ENCODE measurements at regions not wholly inside any gene's neighbourhood (a gene's known extent, or its start where the extent isn't known, plus 50 kb on each side); places are given as distances from the start of the nearest gene placed in this dataset.
"Not testable (repeated sequence)": the region's sequence is repeated elsewhere in the genome, so short reads cannot be mapped to it uniquely, and the experiment has no call there.

DNA sequence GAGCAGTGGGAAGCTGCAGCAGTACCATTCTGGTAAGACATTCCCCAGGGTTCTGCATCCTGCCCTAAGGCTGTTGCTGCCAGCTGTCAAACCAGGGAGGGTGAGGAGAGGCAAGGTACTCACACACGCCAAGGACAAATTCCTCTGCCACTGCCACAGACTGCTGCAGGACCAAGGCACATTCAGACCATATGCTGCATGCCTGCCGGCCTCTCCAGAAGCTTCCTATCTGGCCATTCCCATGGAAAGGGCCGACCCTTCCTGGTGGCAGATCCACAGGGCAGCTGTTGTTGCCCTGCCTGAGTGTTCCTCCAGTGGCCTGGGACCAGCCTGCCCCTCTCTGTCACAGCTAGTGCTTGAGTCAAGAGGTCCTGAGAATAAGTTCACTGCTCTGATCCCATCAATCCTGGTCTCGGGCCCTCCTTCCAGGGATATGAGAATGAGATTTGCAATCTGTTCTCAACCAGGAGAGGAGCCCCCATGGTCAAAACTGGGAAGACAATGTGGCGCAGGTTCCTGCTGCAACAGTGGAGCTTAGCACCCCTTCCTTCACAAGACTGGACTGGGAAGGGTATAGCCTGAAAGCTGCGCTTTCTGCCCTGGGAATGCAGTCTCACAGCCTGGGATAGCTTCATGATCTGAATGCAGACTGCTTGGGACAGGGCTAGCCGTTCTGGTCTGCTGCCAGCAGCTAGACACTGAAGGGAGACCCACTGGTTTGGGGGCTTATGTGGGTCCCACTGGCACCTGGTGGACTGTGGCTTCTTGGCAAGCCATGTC lies 342.5 kb upstream of the NDST3 start:
- no peaks in the 10 kb centered on the region for H3K9me3 ChIP-seq (ENCODE audit: control insufficient read depth, low read length)
- 75% methylated on average over 7 of the region's 7 CpGs for WGBS
- ATAC-seq: no peak
- intact Hi-C loops (cut with DNase I): no loop called here
- no peaks in the 10 kb centered on the region for H3K4me1 ChIP-seq (ENCODE audit: control insufficient read depth, insufficient read depth, low read length)
- DNase-seq: peak in 2 of 3 donors; percentile 26 to 32
- H3K27me3 ChIP-seq (ENCODE audit: control insufficient read depth, insufficient read depth): no peaks in the 10 kb centered on the region
- no peak overlapping the region for H3K27ac ChIP-seq (ENCODE audit: low read length)
- no peak overlapping the region for H3K4me3 ChIP-seq (ENCODE audit: low read length)

GRCh38 chr4:117692538-117692937 lies 341.7 kb upstream of the NDST3 start:
- no peak for ATAC-seq
- WGBS: 57% methylated on average over 1 of the region's 1 CpG
- Histone ChIP-seq H3K9me3 (ENCODE audit: control insufficient read depth, low read length) (no peaks in the 10 kb centered on the region), H3K4me1 (ENCODE audit: control insufficient read depth, insufficient read depth, low read length) (no peaks in the 10 kb centered on the region), H3K27ac (ENCODE audit: low read length) (no peak overlapping the region), H3K4me3 (ENCODE audit: low read length) (no peak overlapping the region), H3K27me3 (ENCODE audit: control insufficient read depth, insufficient read depth) (no peaks in the 10 kb centered on the region)
- intact Hi-C loops (cut with DNase I): no loop called here
- DNase-seq: no peak

DNA sequence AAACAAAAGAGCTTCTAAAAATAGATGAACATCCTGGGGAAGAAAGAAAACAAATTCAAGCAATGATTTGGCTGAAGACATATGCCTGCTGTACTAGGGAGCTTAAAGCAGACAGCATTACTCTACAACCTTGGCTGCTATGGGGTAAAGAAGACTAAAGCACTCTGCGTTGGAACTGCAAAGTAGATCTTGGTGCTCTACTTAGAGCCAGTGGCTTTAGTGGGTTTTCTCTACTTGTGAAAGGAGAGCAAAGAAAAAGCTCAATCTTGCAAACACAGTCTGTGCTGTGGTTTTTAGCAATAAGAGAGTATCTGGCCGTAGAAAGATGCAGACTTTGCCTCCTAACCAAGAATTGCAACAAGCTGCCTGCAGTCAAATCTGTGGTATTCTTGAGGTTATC lies 334.7 kb upstream of the NDST3 start:
- intact Hi-C loops (cut with DNase I): no loop called here
- Histone ChIP-seq H3K4me1 (ENCODE audit: control insufficient read depth, insufficient read depth, low read length) (no peaks in the 10 kb centered on the region), H3K27ac (ENCODE audit: low read length) (no peak overlapping the region), H3K27me3 (ENCODE audit: control insufficient read depth, insufficient read depth) (no peaks in the 10 kb centered on the region), H3K9me3 (ENCODE audit: control insufficient read depth, low read length) (no peaks in the 10 kb centered on the region), H3K4me3 (ENCODE audit: low read length) (no peak overlapping the region)
- WGBS: 79% methylated on average over 2 of the region's 2 CpGs
- ATAC-seq: no peak
- DNase-seq: no peak

- DNase-seq (no peak), ATAC-seq (no peak)
- no peaks in the 10 kb centered on the region for H3K9me3 ChIP-seq (ENCODE audit: control insufficient read depth, low read length)
- H3K4me3 ChIP-seq (ENCODE audit: low read length): no peak overlapping the region
- no peaks in the 10 kb centered on the region for H3K4me1 ChIP-seq (ENCODE audit: control insufficient read depth, insufficient read depth, low read length)
- no peak overlapping the region for H3K27ac ChIP-seq (ENCODE audit: low read length)
- H3K27me3 ChIP-seq (ENCODE audit: control insufficient read depth, insufficient read depth): no peaks in the 10 kb centered on the region
- 77% methylated on average over 3 of the region's 3 CpGs for WGBS
- intact Hi-C loops (cut with DNase I): no loop called here
These were observed 334.0 kb upstream of the NDST3 start for GRCh38 chr4:117700111-117700892.

GRCh38 chr4:117702353-117702752 lies 331.9 kb upstream of the NDST3 start:
- WGBS: 67% methylated on average over 3 of the region's 3 CpGs
- H3K9me3 ChIP-seq (ENCODE audit: control insufficient read depth, low read length): no peaks in the 10 kb centered on the region
- DNase-seq: no peak
- ATAC-seq: no peak
- H3K27ac ChIP-seq (ENCODE audit: low read length): no peak overlapping the region
- intact Hi-C loops (cut with DNase I): no loop called here
- no peak overlapping the region for H3K4me3 ChIP-seq (ENCODE audit: low read length)
- no peaks in the 10 kb centered on the region for H3K27me3 ChIP-seq (ENCODE audit: control insufficient read depth, insufficient read depth)
- H3K4me1 ChIP-seq (ENCODE audit: control insufficient read depth, insufficient read depth, low read length): no peaks in the 10 kb centered on the region

GRCh38 chr4:117704721-117705120 lies 329.6 kb upstream of the NDST3 start:
- WGBS: 57% methylated on average over 2 of the region's 2 CpGs
- Histone ChIP-seq H3K9me3 (ENCODE audit: control insufficient read depth, low read length) (peaks cover 1% of the 10 kb centered on the region), H3K27me3 (ENCODE audit: control insufficient read depth, insufficient read depth) (no peaks in the 10 kb centered on the region), H3K4me3 (ENCODE audit: low read length) (no peak overlapping the region), H3K4me1 (ENCODE audit: control insufficient read depth, insufficient read depth, low read length) (no peaks in the 10 kb centered on the region), H3K27ac (ENCODE audit: low read length) (no peak overlapping the region)
- no peak for ATAC-seq
- intact Hi-C loops (cut with DNase I): no loop called here
- DNase-seq: no peak

GRCh38 chr4:117740736-117741135 lies 293.6 kb upstream of the NDST3 start:
- 32% methylated on average over 1 of the region's 1 CpG for WGBS
- DNase-seq: no peak
- intact Hi-C loops (cut with DNase I): no loop called here
- Histone ChIP-seq H3K4me1 (ENCODE audit: control insufficient read depth, insufficient read depth, low read length) (no peaks in the 10 kb centered on the region), H3K27ac (ENCODE audit: low read length) (no peak overlapping the region), H3K9me3 (ENCODE audit: control insufficient read depth, low read length) (no peaks in the 10 kb centered on the region), H3K4me3 (ENCODE audit: low read length) (no peak overlapping the region), H3K27me3 (ENCODE audit: control insufficient read depth, insufficient read depth) (no peaks in the 10 kb centered on the region)
- no peak for ATAC-seq

DNA sequence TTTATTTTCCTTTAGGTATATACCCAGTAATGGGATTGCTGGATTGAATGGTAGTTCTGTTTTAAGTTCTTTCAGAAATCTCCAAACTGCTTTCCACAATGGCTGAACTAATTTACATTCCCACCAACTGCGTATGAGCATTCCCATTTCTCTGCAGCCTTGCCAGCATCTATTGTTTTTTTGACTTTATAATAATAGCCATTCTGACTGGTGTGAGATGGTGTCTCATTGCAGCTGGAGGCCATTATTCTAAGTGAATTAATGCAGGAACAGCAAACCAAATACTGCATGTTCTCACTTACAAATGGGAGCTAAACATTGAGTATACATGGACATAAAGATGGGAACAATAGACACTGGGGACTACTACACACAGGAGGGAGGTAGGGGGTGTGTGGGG lies 288.9 kb upstream of the NDST3 start:
- H3K27me3 ChIP-seq (ENCODE audit: control insufficient read depth, insufficient read depth); intact Hi-C loops (cut with DNase I); H3K4me3 ChIP-seq (ENCODE audit: low read length); DNase-seq; ATAC-seq; H3K9me3 ChIP-seq (ENCODE audit: control insufficient read depth, low read length); H3K27ac ChIP-seq (ENCODE audit: low read length); H3K4me1 ChIP-seq (ENCODE audit: control insufficient read depth, insufficient read depth, low read length): not testable (repeated sequence)
- WGBS: 91% methylated on average over 1 of the region's 1 CpG

DNA sequence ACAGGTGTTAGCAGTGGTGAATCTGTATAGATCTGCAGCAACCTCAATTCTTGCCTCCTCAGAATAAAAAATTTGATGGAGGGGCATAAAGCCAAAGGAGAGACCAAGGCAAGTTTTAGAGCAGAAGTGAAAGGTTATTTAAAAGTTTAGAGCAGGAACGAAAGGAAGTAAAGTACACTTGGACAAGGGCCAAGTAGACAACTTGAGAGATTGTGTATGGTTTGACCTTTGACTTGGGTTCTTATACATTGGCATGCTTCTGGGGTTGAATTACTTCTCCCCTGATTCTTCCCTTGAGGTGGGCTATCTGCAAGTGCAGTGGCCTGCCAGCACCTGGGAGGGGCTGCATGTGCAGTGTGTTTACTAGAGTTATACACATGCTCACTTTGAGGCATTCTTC lies 278.8 kb upstream of the NDST3 start:
- no peak for ATAC-seq
- Histone ChIP-seq H3K27me3 (ENCODE audit: control insufficient read depth, insufficient read depth) (no peaks in the 10 kb centered on the region), H3K27ac (ENCODE audit: low read length) (no peak overlapping the region), H3K4me3 (ENCODE audit: low read length) (no peak overlapping the region), H3K9me3 (ENCODE audit: control insufficient read depth, low read length) (no peaks in the 10 kb centered on the region), H3K4me1 (ENCODE audit: control insufficient read depth, insufficient read depth, low read length) (no peaks in the 10 kb centered on the region)
- intact Hi-C loops (cut with DNase I): no loop called here
- DNase-seq: no peak
- 48% methylated on average over 1 of the region's 1 CpG for WGBS

DNA sequence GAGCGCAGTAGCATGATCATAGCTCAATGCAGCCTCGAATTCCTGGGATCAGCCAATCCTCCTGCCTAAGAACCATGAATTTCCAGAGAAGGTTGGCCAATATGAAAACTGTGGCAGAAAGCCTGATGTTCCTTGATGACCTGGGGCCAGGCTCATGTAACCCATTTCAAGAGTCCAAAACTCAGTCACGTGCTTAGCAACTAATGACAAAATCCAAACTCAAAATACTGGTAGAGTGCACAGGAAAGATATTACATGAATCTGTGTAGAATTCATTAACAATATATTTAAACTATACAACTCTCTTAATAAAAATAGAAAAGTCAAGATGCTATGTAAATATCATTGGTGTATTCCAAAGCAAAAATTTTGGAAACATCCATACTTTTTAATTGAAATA lies 265.7 kb upstream of the NDST3 start:
- DNase-seq: no peak
- H3K4me1 ChIP-seq (ENCODE audit: control insufficient read depth, insufficient read depth, low read length): no peaks in the 10 kb centered on the region
- H3K27me3 ChIP-seq (ENCODE audit: control insufficient read depth, insufficient read depth): no peaks in the 10 kb centered on the region
- WGBS: 84% methylated on average over 3 of the region's 3 CpGs
- H3K9me3 ChIP-seq (ENCODE audit: control insufficient read depth, low read length): no peaks in the 10 kb centered on the region
- intact Hi-C loops (cut with DNase I): no loop called here
- ATAC-seq: no peak
- H3K4me3 ChIP-seq (ENCODE audit: low read length): no peak overlapping the region
- no peak overlapping the region for H3K27ac ChIP-seq (ENCODE audit: low read length)

DNA sequence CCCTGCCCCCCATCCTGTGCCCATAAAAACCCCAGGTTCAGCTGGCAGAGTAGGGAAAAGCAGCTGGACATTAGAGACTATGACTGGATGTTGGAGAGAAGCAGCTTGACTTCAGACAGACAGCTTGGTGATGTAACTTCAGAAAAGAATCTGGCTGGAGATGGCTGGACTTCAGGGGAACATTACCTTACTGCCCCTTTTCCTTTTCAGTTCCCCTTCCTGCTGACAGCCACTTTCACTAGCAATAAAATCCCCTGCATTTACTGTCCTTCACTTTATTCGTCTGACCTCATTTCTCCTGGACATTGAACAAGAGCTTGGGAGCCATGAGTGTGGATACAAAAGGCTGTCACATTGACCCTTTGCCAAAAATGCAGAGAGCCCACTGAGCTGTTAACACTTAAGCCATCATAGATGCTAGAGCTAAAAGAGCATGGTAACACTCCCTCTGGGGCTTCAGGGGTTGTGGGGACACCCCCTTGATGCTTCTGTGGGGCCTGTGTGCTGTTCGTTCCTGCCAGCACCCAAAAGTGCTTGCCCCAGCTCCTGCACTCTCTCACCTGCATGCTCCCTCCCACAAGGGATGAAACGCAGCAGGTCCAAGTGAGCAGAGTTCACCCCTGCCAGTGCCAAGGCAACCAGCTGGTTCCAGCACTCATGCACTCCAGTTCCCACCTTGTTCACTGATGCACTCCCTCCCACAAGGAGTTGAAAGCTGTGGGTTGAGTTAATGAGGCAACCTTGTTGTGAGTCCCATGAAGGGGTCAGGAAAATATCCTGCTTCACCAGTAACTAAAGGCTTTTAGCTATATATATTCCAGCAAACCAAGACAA lies 263.8 kb upstream of the NDST3 start:
- Histone ChIP-seq H3K27me3 (ENCODE audit: control insufficient read depth, insufficient read depth) (no peaks in the 10 kb centered on the region), H3K4me1 (ENCODE audit: control insufficient read depth, insufficient read depth, low read length) (no peaks in the 10 kb centered on the region), H3K4me3 (ENCODE audit: low read length) (no peak overlapping the region), H3K27ac (ENCODE audit: low read length) (no peak overlapping the region), H3K9me3 (ENCODE audit: control insufficient read depth, low read length) (no peaks in the 10 kb centered on the region)
- DNase-seq: no peak
- WGBS: 58% methylated on average over 3 of the region's 3 CpGs
- intact Hi-C loops (cut with DNase I): no loop called here
- ATAC-seq: no peak

Measured in right cardiac atrium (tissue), 5 donors.